ENCODE measurements at regions not wholly inside any gene's neighbourhood (a gene's known extent, or its start where the extent isn't known, plus 50 kb on each side); places are given as distances from the start of the nearest gene placed in this dataset.

GRCh38 chr7:23971031-23971430, 261.0 kb downstream of the STK31 start:
- no peak for DNase-seq (ENCODE audit: low read depth in 3 of 3, low spot score in 2 of 3)

GRCh38 chr7:23972057-23972456, 262.0 kb downstream of the STK31 start:
- no peak for DNase-seq (ENCODE audit: low read depth in 3 of 3, low spot score in 2 of 3)

DNA sequence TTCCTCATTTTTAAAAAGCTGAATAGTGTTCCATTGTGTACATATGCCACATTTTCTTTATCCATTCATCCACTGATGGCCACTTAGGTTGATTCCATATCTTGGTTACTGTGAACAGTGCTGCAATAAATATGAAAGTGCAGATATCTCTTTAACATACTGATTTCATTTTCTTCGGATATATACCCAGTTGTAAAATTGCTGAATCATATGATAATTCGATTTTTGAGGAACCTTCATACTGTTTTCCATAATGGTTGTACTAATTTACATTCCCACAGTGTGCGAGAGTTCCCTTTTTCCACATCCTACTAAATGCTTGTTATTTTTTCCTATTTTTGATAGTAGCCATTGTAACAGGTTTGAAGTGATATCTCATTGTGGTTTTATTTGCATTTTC, 263.2 kb downstream of the STK31 start:
- DNase-seq (ENCODE audit: low read depth in 3 of 3, low spot score in 2 of 3) = no peak

GRCh38 chr7:23980081-23980480, 270.1 kb downstream of the STK31 start:
- DNase-seq (ENCODE audit: low read depth in 3 of 3, low spot score in 2 of 3) = no peak

DNA sequence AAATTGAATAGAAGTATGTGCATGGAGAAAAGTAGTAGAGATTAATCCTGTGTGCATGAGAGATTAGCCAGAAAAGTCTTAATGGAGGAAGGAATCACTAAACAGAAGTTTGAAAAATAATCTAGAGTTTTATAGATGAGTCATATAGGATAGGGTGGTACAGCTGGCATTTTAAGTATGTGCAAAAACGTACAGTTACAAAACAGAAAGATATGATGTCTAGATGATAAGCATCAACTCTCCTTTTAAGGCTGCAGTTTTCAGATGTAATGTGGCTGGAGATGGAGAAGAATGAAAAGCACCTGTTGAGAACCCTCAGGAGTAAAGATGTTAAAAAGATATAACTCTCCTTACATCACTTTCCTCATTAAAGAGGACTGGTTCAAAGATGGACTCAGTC, 271.3 kb downstream of the STK31 start:
- no peak for DNase-seq (ENCODE audit: low read depth in 3 of 3, low spot score in 2 of 3)

- no peak for DNase-seq (ENCODE audit: low read depth in 3 of 3, low spot score in 2 of 3)
These were observed 271.7 kb downstream of the STK31 start for GRCh38 chr7:23981758-23982157.

DNA sequence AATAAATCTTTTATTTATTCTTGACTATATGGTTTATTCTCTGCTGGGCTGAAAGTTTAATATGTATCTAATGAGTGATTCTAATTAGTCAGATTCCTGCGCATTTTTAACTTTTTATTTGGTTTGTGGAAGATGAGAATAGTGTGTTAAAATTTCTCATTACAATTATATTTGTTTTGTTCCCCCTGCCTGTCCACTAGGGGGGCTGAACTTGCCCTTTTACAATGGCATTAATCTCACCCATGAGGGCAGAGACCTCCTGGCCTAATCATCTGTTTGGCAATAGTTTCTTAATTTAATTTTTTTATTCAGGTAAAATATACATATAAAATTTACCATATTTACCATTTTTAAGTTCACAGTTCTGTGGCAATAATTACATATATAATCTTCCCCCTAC, 278.5 kb upstream of the NPY start:
- DNase-seq (ENCODE audit: low read depth in 3 of 3, low spot score in 2 of 3) = no peak

DNA sequence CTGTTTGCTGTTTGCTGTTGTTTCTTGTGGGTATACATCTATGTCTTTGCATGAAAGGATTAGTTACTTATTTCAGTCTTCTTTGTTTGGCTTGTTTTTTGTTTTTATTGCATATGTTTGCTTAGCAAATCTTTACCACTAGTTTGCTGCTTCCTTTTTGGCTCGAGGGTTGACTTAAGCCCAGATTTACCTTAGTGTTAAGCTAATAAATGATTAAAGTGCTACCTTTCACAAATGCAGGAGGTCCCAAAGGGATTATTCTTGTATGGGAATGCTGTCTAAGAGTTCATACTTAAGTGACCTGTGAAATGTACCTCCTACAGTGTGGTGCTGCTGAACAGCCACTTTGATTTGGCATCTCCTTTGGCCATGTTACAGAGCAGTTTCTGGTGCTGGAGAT, 273.5 kb upstream of the NPY start:
- DNase-seq (ENCODE audit: low read depth in 3 of 3, low spot score in 2 of 3) = no peak

DNA sequence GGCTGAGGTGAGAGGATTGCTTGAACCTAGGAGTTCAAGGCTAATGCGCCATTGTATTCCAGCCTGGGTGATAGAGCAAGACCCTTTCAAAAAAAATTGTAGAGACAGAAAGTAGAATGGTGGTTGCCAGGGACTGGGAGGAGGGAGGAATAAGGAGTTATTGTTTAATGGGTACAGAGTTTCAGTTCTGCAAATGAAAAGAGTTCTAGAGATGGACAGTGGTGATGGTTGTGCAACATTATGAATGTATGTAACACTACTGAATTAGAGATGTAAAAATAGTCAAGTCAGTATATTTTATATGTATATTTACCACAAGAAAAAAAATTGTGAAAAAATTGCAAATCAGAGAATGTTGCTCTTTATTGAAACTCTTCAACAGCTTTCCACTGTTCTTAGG, 266.5 kb upstream of the NPY start:
- DNase-seq (ENCODE audit: low read depth in 3 of 3, low spot score in 2 of 3) = no peak

DNA sequence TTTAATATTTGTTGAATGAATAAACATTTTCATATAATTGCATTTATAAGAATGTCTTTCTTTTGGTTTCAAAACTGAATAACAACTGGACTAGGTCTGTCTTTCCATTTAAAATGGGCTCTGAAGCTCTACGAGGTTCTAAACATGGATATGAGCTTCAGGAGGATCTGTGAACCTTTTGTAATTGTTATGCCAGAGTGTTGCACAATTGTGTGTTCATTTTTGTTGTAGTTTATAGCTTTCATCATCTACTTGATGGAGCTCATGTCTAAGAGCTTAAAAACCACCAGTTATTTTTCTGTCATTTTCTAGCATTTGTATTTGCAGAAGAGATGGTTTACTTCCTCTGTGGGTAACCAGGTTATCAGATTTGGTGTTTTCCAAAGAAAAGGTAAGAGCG, 265.7 kb upstream of the NPY start:
- DNase-seq (ENCODE audit: low read depth in 3 of 3, low spot score in 2 of 3) = no peak

DNA sequence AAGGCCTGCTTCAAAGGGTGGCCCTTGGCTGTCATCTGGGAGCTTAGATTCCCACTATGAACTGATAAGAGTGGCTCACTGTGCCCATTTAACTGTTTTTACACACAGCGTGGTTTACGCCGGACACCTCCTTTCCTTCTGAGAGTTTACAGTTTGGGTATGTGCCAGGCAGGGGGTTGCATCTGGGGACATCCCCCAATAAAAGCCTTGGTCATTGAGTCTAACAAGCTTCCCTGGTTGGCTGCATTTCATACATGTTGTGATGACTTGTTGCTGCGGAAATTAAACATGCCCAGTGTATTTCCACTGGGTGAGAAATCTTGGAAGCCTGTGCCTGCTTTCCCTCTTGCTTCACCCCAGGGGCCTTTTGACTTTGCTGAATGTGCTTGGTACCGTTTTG, 264.1 kb upstream of the NPY start:
- DNase-seq (ENCODE audit: low read depth in 3 of 3, low spot score in 2 of 3) = no peak

DNA sequence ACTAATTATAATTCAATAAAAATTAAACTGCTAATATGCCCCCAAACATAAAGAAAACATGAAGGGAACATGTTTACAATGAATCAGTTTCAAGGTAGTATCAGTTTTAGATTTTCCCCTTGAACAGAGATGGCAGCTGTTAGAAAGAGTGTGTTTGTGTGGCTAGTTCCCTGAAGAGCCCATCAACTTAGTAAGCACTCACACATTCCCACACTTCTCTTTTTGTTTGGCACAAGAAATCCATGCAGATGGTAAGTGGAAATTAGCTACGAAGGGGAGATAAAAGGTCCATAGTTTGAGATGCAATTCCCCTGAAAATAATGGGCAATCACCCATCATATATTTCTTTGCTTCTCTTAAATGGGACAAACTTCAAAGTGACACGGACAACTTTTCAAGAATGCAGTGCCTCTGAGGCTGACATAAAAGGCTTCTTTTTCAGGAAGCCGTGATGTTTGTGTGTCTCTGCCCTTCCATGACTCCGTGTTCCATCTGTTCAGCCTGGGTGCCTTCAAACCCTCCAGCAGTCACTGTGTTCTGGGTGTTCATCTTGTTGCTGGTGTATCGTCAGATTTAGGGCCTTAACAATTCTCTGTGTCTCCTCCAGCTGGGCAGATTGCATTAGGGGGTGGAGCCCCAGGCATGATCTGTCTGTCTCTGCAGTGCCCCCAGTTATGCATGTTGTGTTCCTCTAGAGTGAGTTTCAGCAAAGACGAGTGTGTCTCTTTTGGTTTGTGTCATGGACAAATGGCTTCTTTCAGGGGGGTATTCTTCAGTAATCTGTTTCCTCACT, 259.5 kb upstream of the NPY start:
- no peak for DNase-seq (ENCODE audit: low read depth in 3 of 3, low spot score in 2 of 3)

- DNase-seq (ENCODE audit: low read depth in 3 of 3, low spot score in 2 of 3) = no peak
These were observed 258.9 kb upstream of the NPY start for GRCh38 chr7:24025094-24025493.

DNA sequence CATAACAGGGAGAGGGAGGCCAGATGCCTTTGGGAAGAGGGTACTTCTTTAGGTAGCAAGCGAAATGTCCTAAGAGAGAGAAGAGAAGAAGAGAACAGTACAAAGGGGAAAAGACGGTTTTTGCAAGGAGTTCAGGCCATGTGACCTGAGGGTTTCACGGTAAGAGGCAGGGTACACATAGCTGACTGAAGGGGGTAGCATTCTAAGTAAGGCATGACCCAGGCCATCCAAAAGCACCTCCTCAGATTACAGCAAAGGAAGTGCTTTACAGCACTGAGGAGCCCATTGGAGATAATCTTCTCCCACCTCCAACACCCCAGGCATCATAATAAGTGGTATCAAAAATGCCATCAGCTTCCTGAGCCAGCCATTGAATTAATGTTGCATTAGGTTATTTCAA, 258.2 kb upstream of the NPY start:
- DNase-seq (ENCODE audit: low read depth in 3 of 3, low spot score in 2 of 3) = no peak

DNA sequence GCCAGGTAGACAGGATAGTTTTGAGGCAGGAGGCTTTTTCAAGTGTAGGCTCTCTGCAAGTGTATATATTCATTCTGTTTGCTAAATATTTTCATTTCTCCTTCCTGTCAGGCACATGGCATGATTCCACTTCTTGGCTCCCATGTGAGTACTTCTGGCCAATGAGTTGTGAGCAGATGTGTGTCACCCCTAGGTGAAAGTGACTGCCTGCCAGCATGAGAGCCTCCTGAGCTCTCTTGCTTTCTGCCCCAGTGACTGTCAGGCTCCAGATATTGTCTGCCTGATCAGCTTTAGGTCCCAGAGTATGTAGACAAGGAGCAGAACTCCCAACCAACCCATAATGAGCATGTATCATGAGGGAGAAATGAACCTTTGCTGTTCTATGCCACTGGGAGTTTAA, 257.6 kb upstream of the NPY start:
- DNase-seq (ENCODE audit: low read depth in 3 of 3, low spot score in 2 of 3) = no peak

DNA sequence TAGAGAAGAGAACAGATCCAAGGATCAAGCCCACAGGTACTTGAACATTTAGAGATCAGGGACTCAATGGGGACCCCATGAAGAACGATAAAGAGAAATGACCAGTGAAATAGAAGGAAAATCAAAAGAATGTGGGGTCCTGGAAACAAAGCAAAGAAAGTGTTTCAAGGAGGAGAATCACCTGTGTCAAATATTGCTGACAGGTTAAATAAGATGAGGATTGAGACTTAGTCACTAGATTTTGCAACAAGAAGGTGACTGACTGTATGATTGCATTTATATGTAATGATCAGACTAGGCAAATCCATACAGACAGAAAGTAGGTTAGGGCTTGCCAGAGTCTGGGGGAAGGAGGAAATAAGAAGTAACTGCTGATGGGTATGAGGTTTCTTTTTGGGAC, 254.9 kb upstream of the NPY start:
- no peak for DNase-seq (ENCODE audit: low read depth in 3 of 3, low spot score in 2 of 3)

- no peak for DNase-seq (ENCODE audit: low read depth in 3 of 3, low spot score in 2 of 3)
These were observed 249.7 kb upstream of the NPY start for GRCh38 chr7:24034251-24034650.

DNA sequence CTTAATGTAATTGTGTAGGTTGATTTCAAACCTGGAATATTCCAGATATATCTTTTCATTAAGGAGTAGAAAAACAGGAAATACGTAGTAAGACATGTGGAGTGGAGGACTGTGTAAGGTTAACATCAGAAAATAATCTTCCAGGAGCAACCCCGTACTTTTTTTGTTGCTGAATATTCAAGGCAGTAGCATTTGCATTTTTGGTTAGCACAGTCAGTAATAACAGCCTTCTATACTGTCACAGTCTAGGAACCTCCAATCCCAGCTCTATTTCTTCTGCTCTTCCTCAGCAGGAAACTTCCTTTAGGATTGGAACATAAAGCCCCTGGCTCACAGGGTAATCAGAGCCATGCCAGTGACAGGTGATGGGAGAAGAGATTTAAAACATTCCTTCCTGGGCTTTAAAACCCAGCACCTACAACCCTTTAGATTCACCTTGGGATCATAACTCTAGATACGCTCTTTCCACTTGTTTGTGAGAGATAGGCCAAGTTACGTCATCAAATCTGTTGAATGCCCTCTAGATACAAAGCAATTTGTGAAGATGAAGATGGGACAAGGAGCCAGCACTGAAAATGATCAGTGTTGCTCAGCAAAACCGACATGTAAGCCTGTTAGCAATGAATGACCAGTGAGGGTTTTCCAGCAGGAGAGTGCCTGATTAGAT, 248.5 kb upstream of the NPY start:
- DNase-seq (ENCODE audit: low read depth in 3 of 3, low spot score in 2 of 3) = no peak

DNA sequence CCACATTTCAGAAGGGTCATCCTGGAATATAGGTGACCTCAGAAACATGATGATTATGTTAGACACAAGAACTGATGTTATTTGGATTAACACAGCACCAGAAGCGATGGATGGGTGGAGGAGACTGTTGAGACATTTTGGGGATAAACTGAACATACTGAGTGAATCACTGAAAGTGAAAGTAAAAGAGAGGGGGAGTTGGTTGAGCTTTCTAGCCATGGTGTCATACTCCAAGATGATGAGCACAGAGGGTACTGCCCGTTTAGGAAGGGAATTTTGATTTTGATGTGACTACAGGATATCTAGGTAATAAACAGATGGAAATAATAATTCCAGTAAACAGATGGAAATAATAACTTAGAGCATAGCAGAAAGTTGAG, 248.0 kb upstream of the NPY start:
- no peak for DNase-seq (ENCODE audit: low read depth in 3 of 3, low spot score in 2 of 3)

DNA sequence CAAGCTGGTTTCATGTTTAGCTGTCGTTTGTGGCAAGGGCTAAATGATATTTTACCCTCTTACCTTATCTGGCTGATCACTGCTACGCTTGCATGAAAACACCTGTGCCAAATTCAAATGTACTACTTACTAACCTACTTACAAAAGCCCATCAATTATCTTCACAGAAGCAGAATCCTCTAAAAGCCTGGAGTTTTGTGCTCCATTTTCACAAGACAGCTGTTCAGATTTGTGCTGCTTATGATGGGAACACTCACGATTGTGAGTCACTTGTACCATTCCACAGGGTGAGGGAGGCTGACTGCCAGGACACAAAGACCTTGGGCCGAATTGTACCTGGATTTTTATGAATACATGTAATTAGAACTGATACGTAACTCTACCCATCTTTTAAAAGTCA, 245.0 kb upstream of the NPY start:
- no peak for DNase-seq (ENCODE audit: low read depth in 3 of 3, low spot score in 2 of 3)

- DNase-seq (ENCODE audit: low read depth in 3 of 3, low spot score in 2 of 3) = no peak
These were observed 243.9 kb upstream of the NPY start for GRCh38 chr7:24039991-24040624.

- no peak for DNase-seq (ENCODE audit: low read depth in 3 of 3, low spot score in 2 of 3)
These were observed 242.0 kb upstream of the NPY start for GRCh38 chr7:24042028-24042427.

Measured in right renal cortex interstitium (tissue), 3 donors.